ENCODE measurements at regions not wholly inside any gene's neighbourhood (a gene's known extent, or its start where the extent isn't known, plus 50 kb on each side); places are given as distances from the start of the nearest gene placed in this dataset.

- Histone ChIP-seq H3K9me1 (ENCODE audit: control insufficient read depth, extremely low read depth, insufficient read depth, low read length) (no peaks in the 10 kb centered on the region), H4K20me1 (ENCODE audit: control insufficient read depth, extremely low read depth, insufficient read depth, low read length) (no peaks in the 10 kb centered on the region), H3K79me2 (ENCODE audit: control insufficient read depth, insufficient read depth, low read length) (no peaks in the 10 kb centered on the region), H3K4me3 (ENCODE audit: control insufficient read depth in 2 of 3, extremely low read depth in 1 of 3, insufficient read depth in 2 of 3, low read depth in 1 of 3, low read length in 3 of 3) (no peak overlapping the region), H2AFZ (ENCODE audit: control insufficient read depth, low read length) (no peak overlapping the region), H3K27ac (ENCODE audit: control insufficient read depth, insufficient read depth, low read length) (no peak overlapping the region), H3K4me1 (ENCODE audit: control insufficient read depth, extremely low read depth, insufficient read depth, low read length) (no peaks in the 10 kb centered on the region), H3K9ac (ENCODE audit: control insufficient read depth, extremely low read depth, insufficient read depth, low read length) (no peak overlapping the region), H3K9me3 (ENCODE audit: control insufficient read depth, low read depth, low read length) (peaks cover 4% of the 10 kb centered on the region), H3K27me3 (ENCODE audit: control insufficient read depth, extremely low read depth, insufficient read depth, low read length) (no peaks in the 10 kb centered on the region), H3K36me3 (ENCODE audit: control insufficient read depth in 2 of 2, extremely low read depth in 1 of 2, insufficient read depth in 2 of 2, low read length in 2 of 2) (no peaks in the 10 kb centered on the region), H3K4me2 (ENCODE audit: control insufficient read depth, extremely low read depth, insufficient read depth, low read depth, low read length) (no peak overlapping the region)
- TF ChIP-seq EZH2 (IDR thresholded peaks at IDR 0.05; ENCODE audit: low read length) = no peak
- TF ChIP-seq, protein P1, sequence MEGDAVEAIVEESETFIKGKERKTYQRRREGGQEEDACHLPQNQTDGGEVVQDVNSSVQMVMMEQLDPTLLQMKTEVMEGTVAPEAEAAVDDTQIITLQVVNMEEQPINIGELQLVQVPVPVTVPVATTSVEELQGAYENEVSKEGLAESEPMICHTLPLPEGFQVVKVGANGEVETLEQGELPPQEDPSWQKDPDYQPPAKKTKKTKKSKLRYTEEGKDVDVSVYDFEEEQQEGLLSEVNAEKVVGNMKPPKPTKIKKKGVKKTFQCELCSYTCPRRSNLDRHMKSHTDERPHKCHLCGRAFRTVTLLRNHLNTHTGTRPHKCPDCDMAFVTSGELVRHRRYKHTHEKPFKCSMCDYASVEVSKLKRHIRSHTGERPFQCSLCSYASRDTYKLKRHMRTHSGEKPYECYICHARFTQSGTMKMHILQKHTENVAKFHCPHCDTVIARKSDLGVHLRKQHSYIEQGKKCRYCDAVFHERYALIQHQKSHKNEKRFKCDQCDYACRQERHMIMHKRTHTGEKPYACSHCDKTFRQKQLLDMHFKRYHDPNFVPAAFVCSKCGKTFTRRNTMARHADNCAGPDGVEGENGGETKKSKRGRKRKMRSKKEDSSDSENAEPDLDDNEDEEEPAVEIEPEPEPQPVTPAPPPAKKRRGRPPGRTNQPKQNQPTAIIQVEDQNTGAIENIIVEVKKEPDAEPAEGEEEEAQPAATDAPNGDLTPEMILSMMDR (optimal IDR thresholded peaks at IDR 0.05 in 1 of 3, IDR thresholded peaks at IDR 0.05 in 1 of 3, conservative IDR thresholded peaks at IDR 0.05 in 1 of 3; ENCODE audit: extremely low read depth in 1 of 3, insufficient read depth in 2 of 3, low read length in 3 of 3) = no peak
- DNase-seq (ENCODE audit: low read depth, low spot score) (no peak), FAIRE-seq (no peak)
- dilution Hi-C loops (cut with MboI; ENCODE audit: extremely low pct_ligation_motif_present, low sequenced_read_pairs) = no loop called here
Observed at GRCh38 chr19:32097011-32097410, 248.4 kb upstream of the ZNF507 start.

DNA sequence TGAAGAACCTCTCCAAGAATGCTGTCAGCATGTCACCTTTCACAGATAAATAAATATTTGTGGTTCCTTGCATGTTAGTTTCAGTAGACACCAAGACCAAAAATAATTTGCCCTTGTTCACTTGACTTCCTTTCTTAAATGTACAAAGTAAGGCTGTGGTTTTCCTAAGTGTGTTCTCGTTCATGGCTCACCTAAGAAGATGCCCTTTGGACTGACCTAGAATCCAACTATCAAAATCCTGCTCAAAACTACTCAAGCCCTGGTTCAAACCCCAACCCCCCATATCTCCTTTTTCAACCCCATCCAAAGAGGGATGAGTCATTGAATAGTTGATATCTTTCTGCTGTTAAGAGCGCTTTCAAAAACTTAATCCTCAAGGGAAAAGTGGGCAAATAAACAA is 247.8 kb upstream of the ZNF507 start:
- Histone ChIP-seq H4K20me1 (ENCODE audit: control insufficient read depth, extremely low read depth, insufficient read depth, low read length) (no peaks in the 10 kb centered on the region), H3K9me3 (ENCODE audit: control insufficient read depth, low read depth, low read length) (peaks cover 4% of the 10 kb centered on the region), H3K4me3 (ENCODE audit: control insufficient read depth in 2 of 3, extremely low read depth in 1 of 3, insufficient read depth in 2 of 3, low read depth in 1 of 3, low read length in 3 of 3) (no peak overlapping the region), H2AFZ (ENCODE audit: control insufficient read depth, low read length) (no peak overlapping the region), H3K79me2 (ENCODE audit: control insufficient read depth, insufficient read depth, low read length) (no peaks in the 10 kb centered on the region), H3K27ac (ENCODE audit: control insufficient read depth, insufficient read depth, low read length) (no peak overlapping the region), H3K27me3 (ENCODE audit: control insufficient read depth, extremely low read depth, insufficient read depth, low read length) (no peaks in the 10 kb centered on the region), H3K4me1 (ENCODE audit: control insufficient read depth, extremely low read depth, insufficient read depth, low read length) (no peaks in the 10 kb centered on the region), H3K9me1 (ENCODE audit: control insufficient read depth, extremely low read depth, insufficient read depth, low read length) (no peaks in the 10 kb centered on the region), H3K4me2 (ENCODE audit: control insufficient read depth, extremely low read depth, insufficient read depth, low read depth, low read length) (no peak overlapping the region), H3K36me3 (ENCODE audit: control insufficient read depth in 2 of 2, extremely low read depth in 1 of 2, insufficient read depth in 2 of 2, low read length in 2 of 2) (no peaks in the 10 kb centered on the region), H3K9ac (ENCODE audit: control insufficient read depth, extremely low read depth, insufficient read depth, low read length) (no peak overlapping the region)
- FAIRE-seq (no peak), DNase-seq (ENCODE audit: low read depth, low spot score) (no peak)
- dilution Hi-C loops (cut with MboI; ENCODE audit: extremely low pct_ligation_motif_present, low sequenced_read_pairs) = no loop called here
- TF ChIP-seq EZH2 (IDR thresholded peaks at IDR 0.05; ENCODE audit: low read length) = no peak
- TF ChIP-seq, protein P1 (optimal IDR thresholded peaks at IDR 0.05 in 1 of 3, IDR thresholded peaks at IDR 0.05 in 1 of 3, conservative IDR thresholded peaks at IDR 0.05 in 1 of 3; ENCODE audit: extremely low read depth in 1 of 3, insufficient read depth in 2 of 3, low read length in 3 of 3) = no peak

Data from keratinocyte (primary cell).